C1 segment of cervical spinal cord (tissue), 14 donors: ENCODE measurements at regions not wholly inside any gene's neighbourhood (a gene's known extent, or its start where the extent isn't known, plus 50 kb on each side); places are given as distances from the start of the nearest gene placed in this dataset.

Experiments
- DNase-seq, 14 donors: peaks; one replicate each; lab custom pipeline; 2025; lab: John Stamatoyannopoulos, UW

DNA sequence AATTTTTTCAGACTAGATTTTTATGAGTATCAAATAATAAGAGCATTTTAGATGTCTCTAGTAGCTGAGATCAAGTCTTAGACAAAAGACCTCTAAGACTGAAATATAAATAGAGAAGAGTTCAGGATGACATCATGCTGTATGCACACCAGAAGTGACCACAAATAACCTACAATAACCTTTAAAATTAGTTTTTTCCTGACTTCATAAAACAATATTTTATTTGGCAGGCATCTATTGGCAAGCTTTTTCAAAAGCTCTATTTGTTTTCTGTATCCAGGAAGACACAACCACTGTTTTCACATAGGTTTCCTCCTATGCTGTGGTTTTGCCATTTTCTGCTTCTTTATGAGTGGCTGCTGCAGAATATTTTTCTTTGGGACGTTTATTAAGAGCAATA lies 359.1 kb downstream of the CRPPA start:
- no peak for DNase-seq

DNA sequence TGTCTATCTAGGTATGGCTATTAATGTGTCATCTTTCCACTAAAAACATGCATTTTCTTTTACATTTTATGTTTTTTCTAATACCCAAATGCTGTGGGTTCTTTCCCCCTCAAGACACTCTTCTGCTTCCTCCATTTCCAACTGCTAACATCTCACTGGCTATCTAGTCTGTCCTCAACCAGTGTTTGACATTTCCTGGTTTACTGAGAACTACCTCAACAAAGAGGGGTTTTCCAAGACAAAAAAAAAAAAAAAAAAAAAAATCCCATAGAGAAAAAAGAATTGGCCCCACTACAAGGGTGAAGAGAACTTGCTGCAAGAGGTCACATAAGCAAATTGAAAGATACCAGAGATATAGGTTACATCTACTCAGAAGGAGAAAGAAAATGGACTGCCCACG lies 359.7 kb downstream of the CRPPA start:
- no peak for DNase-seq

DNA sequence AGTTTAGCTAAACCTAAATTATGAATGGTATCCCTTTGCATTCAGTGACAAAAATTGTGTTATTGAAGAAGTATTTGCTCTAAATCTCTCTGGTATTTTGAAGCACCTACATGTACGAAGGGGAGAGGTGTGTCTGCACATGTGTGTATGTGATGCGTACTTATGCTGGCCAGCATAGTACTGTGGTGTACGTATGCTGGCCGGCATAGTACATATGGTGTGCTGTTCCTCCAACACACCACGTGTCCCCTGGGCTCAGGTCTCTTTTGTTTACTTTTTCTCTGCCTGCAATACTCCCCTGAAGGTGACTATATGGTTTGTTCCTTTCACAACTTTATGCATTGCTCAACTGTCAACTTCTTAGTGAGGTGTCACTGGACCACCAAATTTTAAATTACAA lies 360.3 kb downstream of the CRPPA start:
- no peak for DNase-seq

DNA sequence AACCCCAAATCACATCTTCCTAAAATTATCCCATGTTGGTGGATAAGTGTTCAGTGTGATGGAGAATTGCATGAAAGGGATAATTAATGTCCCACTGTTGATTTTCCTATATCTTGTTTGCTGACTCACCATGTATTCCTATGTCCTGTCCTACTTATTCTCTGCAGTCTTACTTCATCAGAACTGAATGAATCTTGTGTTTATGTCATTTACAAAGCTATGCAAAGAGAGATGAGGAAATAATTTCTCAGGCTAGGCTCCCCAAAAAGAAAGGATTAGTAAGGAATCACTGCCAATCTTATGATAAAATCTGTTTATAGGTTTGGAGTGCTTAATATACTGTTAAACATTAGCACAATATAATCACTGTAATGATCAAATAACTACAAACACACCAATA lies 360.8 kb downstream of the CRPPA start:
- DNase-seq, result no peak

DNA sequence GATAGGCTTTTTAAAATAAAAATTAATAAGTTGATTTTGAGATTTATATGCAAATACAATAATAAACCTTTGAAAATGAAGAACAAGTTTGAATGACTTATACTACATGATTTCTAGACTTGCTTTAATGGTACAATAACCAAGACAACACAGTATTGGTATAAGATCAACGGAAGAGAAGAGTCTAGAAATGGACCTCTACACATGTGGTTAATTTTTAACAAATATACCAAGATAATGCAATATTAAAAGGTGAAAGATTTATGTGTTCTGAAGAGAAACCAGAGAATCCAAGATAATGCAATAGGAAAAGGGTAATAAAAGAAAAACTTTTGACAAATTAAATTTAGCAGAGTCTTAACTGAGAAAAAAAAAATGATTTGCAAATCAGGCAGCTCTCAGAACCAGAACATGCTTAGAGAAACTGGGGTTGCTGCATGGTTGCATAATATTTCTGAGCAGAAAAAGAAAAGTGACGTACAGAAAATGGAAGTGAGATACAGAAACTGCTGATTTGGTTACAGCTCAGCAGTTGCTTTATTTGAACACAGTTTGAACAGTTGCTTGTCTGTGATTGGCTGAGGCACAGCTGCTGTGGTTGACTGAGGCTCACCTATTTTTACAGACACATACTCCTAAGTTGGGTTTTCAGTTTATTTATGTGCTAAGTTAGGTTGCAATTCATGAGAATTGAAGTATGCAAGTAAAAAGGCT lies 365.9 kb downstream of the CRPPA start:
- DNase-seq, result no peak

DNA sequence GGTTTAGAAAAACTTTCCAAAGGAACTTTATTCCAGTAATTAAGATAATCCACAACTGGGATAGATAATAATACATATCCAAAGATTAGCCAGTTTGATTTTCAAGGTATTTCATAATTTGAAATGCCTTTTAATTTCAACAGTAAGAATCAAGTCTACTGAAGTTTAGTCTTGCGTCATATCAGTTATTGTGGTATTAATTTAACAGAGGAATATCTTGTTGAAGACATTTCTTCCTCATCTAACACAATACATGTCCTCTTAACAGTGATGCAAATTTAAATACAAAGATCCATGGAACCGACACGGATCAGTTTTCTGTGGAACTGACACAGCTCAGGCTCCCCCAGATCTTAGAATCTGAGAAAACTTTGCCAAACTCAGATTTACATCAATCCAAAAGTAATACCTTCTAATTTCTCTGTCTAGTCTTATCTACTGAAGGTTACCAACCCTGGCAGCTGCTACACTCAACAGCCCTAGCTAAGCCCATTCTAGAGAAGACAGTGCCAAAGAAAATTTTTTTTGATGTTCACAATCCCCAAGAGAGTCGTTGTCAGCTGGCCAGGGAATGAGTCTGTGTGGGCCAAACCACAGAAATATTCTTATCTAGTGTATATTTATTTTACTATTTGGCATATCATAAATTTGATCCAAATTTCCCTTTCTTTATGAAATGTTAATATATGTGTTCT lies 365.2 kb upstream of the MEOX2 start:
- no peak for DNase-seq

DNA sequence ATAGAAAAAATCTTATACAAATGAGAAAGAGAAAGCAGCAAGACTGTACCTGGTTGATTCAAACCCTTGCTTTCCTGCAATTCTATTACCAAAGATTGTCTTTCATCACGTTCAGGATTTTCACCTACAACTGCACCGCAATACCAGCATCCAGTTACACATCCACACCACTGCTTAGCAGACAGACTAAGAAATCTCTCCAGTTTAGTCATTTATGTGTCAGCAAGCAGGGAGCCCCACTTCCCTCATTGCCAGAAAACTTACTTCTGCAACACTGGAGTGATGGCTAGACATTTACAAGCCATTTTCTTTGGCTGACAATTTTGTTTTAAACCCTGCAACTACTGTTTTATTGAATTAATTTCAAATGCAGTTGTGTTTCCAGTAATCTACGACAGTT lies 359.6 kb upstream of the MEOX2 start:
- no peak for DNase-seq

DNA sequence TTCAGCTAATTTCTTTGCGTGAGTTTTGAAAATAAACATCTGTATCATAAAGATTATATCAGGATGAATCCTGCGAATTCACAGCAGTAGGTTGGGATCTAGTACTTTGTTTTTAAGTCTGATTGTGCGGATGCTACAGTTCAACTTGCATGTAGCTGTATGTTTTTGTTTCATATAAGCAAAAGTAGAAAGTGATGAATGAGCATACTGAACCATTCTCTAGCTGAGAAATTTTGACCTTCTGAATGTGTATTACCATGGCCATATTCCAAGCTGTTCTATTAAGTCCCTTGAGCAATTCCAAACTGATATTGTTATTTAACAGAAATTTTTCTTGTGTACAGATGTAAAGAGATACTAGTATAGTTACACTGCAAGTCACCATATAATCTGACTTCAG lies 358.8 kb upstream of the MEOX2 start:
- DNase-seq, result no peak

DNA sequence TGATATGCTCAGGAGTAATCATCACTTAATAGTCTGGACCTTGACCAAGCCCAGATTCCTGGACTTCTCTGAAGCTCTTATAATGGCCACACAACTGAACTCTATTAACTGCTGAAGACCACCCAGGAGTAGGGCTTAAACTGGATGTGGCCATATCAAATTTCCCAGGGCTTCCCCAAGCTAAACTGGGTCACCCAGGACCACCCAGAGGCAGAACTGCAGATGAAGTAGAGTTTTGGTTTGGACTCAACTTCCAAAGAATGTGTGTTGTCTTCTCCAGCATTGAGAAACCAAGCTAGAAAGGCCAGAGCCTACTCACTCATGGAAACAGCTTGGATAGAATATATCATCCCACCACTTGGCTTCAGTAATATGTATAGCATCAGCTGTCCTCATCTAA lies 358.2 kb upstream of the MEOX2 start:
- no peak for DNase-seq

DNA sequence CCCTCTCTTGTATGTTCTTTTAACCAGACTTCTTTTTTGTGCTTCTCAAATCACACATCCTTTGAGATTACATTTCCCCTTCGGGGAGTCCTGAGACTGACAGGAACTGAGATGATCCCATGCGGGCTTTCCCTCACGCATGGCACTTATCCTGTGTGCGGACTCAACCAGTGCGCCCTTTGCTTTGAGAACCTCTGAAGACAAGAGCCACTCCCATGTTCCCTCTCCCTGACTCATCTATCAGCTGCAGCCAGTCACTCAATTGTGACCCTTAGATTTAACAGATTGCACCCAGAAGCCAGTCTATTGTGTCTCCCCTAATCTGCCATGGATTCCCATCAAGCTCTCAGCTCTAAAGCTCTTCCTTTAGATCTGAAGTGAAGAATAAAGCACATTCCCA lies 353.9 kb upstream of the MEOX2 start:
- no peak for DNase-seq

DNA sequence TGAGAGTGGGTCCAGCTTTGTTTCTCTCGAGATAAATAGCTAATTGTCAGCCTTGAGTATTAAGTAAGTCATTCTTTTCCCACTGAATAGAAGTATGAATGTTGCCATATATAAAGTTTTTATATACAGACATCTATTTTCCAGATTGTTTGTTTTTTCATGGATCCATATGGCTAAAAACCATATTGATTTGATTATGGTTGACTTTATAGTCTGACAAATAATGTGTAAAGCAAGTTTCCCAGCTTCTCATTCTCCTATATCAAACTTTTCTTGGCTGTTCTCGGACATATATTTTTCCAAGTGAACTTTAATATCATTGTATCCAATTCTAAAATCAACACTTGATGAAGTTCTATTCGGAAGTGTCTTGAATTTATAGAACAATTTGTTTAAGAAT lies 352.4 kb upstream of the MEOX2 start:
- no peak for DNase-seq

DNA sequence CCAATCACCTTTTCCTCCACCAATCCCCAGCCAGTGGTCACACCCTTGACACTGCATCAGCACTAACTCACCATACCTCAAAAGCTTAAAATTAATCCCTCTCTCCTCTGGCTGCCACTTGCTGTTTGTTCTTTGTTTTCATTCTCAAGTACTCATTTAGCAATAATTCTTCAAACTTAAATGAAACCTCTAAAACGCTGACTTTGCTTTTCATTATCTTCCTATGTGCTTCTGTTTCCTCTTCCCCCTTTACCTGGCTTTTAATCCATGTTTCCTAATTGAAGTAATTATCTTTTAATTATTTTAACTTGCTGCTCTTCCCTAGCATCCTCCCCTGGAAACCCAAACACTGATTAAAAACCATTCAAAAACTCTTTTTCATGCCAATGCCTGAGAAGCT lies 348.9 kb upstream of the MEOX2 start:
- DNase-seq, result no peak

DNA sequence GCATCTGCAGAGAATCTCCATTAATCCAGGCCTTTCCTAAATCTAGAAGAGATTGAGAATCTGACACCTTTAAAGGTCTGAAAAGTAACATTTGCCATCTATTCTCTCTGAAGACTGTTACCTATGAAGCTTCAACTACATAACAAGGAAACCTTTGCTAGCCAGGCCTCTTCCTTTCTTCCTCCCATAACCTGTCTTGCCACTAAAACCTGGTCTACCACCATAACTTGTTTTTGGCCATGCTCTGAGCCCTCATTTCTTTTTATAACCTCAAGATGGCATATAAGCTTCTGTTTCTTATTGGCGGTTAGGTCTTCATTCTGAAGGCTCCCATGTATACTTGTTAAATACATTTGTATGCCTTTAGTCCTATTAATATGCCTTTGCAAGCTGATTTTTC lies 348.4 kb upstream of the MEOX2 start:
- no peak for DNase-seq

DNA sequence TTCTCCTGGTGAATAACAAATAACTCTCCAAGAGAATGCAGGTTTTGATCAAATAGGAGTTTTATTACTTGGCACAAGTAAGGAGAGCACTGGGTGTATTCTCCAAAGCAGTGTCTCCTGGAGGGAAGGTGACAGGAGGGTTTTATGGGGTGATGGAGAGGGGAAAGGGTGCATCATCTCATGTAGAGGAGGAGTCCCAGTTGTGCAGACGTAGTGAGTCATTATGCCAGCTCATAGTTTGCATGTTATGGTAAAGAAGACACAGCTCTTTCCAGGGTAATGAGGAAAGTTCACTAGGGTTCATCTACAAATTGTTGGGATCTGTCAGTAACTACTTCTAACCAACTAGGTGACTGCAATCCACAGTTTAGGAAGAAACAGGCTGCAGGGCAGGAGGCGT lies 347.9 kb upstream of the MEOX2 start:
- DNase-seq, result no peak

DNA sequence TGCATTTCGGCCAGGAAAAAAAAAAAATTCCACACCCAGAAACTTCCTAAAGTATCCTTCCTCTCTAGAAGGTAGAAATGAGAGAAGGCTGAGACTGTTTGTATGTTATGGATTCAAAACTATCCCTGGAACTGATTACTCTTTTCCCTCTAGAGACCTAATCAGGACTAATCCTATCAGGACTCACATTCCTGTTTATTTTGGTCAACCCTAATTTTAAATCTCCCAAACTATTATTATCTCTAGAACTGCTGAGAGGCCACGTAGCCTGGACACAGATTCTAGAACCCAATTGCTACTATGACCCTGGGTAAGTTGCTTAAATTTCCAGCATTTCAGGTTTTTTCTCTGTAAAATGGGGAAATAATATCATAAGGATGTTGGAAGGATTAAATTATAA lies 346.8 kb upstream of the MEOX2 start:
- no peak for DNase-seq

DNA sequence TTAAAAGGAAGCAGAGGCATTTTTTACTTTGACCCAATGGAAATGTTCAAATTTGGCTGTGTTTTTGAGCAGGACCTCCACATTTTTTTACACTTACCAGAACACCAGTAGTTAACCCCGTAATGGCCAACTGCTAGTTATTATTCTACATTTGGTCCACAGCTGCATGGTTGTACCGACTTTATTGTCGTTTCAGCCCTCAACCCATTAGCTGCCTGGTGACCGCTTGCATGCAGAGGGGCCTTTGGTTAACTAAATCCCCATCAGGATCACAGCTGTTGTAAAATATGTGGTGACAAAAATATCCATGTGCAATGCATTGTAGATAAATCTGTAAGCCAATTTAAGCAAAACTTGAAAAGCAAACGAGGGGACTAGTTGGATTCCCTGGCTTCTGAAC lies 342.2 kb upstream of the MEOX2 start:
- no peak for DNase-seq

DNA sequence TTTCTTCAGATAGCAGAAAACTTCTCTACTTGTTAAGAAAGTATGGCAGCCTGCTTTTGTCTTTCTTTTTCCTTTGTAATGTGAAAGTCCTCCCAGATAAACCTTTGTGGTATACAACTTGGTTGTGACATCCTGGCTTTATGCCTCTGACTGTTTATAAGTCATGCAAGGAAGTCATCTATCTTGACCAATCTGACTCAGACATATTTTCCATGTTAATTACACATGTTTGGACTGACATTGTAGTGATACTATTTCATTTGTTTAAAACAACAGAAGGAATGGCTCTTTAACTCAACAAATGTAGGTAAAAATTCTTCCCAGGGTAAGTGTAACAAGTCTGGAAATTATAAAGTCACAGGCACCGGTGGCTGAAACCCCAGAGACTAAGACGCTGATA lies 341.6 kb upstream of the MEOX2 start:
- no peak for DNase-seq

DNA sequence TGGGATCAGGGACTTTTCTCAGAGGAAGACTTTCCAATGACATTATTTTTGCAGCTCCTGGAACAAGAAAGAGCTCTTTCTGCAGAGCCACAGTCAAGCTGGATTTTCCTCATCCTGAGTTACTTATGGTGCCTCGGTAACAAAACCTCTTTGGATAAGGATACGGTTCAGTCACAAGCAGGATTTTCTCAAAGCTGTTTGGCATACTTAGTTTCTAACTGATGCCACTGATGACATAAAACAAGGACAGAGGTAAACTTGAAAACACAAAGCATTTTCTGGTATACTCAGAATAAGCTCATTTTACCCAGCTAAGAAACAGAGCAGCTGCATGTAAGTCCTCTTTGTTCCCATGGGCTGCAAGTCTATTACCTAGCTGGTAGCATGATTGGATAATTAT lies 340.9 kb upstream of the MEOX2 start:
- DNase-seq, result no peak

DNA sequence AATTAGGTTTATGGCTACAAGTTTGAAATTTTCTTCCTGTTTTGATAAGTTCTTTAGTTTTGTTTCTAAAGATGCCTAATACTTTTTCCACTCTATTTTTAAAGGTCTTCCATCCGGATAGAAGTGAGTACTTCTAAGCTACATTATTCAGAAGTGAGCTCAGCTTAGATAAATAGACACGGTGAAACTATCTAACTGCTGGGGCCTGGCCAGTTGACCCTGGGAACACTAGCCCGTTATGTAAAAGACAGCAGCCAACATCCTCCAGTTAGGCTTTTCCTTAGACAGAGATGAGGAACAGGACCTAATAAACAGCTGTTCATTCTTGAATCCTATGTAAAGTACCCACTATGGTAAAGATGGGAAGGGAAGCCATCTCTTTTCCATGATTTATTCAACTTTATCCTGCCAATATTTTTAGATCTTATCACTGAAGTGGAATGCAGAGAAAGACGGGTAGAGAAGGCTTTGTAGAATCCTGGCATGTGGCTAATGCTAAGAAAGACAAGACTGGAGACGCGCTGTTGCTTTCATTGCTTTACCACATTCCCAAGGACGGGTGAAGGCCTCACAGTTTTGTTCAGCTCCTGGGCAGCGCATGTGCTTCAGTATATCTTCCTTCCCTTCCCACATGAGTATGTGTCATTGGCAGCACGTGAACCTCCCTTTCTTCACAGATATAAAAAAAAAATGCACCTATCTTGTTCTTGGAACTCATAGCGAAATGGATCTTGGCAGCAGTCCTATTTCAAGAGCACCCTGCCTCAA lies 340.0 kb upstream of the MEOX2 start:
- no peak for DNase-seq

DNA sequence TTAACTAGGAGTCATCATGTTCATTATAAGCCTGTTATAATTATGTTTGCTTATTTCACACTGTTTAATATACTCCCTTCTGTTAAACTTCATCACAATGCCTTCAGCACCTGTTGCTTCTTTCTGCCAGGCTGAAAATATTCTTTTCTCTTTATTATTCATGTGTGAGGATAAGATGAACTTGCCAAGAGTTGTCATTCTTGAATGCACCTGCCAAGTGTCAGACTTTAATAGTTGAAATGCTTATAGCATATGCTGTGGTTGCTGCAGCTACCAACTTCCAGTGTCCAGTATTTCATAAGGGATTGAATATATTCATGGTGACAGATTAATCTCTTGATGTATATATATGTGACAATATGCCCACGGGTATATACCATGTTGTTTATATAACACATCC lies 339.2 kb upstream of the MEOX2 start:
- DNase-seq, result no peak

DNA sequence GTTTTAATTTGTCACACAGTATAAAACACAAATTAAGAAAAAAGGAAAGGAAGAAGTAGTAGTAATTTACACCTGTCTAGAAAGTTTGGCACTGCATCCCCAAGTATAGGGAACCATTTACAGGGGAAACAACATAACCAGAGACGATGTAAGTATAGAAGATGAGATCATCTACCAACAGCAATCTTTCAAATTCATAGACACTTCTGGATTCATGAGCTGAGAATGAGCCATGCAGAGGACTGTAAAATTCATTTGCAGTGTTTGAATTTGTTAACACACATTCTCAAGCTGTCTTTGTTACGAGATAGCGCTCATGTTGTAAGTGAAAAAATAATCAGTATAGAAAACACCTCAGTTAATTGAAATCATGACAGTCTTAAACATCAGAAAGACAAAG lies 337.0 kb upstream of the MEOX2 start:
- DNase-seq, result no peak

DNA sequence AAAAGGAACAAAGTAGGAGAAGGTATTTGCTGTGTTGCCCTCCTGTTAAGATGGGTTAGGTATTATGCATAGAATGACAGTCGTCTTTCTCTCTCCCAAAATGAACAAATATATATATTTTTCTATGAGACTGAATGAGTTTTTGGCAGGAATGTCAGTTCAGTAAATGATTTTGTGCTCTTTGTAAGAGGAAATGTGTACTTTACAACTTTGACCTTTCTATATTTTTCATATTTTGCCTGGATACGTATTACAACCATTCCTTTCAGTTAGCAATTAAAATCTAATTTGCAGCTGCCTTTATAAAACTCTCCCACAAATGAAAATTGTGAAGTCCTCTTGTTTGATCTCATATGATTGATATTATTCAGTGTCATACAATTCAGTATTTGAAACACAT lies 336.6 kb upstream of the MEOX2 start:
- no peak for DNase-seq

DNA sequence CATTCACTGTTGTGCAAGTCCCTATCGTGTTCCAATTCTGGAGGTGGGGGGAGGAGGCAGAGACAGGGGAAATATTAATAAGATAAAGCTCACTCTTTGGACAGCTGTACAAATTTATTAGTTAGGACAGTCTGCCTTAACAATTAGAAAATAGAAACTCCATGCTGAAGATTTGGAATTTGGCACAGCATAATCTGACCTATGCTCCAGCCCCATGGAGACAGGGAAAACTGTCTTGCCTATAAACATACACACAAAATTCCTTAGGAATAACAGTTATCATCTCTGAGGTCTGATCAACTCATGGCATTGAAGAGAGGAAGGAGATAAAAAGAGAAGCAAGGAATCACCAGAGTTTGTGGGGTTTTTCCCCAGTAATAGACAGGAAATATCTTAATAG lies 335.4 kb upstream of the MEOX2 start:
- no peak for DNase-seq
